GM12892 (cell line): ENCODE measurements at regions not wholly inside any gene's neighbourhood (a gene's known extent, or its start where the extent isn't known, plus 50 kb on each side); places are given as distances from the start of the nearest gene placed in this dataset.

Experiments used
- POLR2A ChIP-seq: IDR thresholded peaks from 2 replicates; pipeline ENCODE4 v1.6.1; 2011; ENCODE audit warnings: low read depth, low read length, control low read depth
- TAF1 ChIP-seq: IDR thresholded peaks from 2 replicates; pipeline ENCODE4 v1.6.1; 2011; ENCODE audit warnings: low read depth, mild to moderate bottlenecking, control low read depth, low read length, borderline replicate concordance

- TF ChIP-seq POLR2A = no peak
- TF ChIP-seq TAF1 = no peak; the same call in 1 of the 2 replicates
Measured at GRCh38 chr12:92995258-92995903, 66.3 kb upstream of the EEA1 start.
